IMR-90 (cell line): ENCODE measurements at regions not wholly inside any gene's neighbourhood (a gene's known extent, or its start where the extent isn't known, plus 50 kb on each side); places are given as distances from the start of the nearest gene placed in this dataset.

Experiments used
- ATAC-seq: fragments of 200-7000 bp; cut with Tn5 transposase; 2 replicates; pipeline ENCODE4 v1.9.1; 2020; ENCODE audit warnings: low read depth, mild to moderate bottlenecking, moderate library complexity
- BruUV-seq: library from RNA; stranded (reverse); fragments of 400-500 nt; replicated peaks from 2 replicates; lab custom pipeline; 2021; lab: Mats Ljungman, UMichigan
- CTCF ChIA-PET: fragments of 300-600 bp; formaldehyde crosslinking; extraction: SDS; loops from one replicate; lab custom pipeline; 2021; ENCODE audit warnings: antibody characterized with exemption; lab: Yijun Ruan, JAX
- POLR2A ChIA-PET: fragments of 300-600 bp; sonication (Branson Sonifier 250); formaldehyde crosslinking; loops from one replicate; lab custom pipeline; 2022; ENCODE audit warnings: antibody characterized with exemption; ENCODE audit not compliant: unreplicated experiment; lab: Charles Lee
- DNase-seq: peaks from one replicate; pipeline ENCODE4 v3.0.0; 2013
- H2AFZ ChIP-seq: replicated peaks from 2 replicates; pipeline ENCODE3; 2013; ENCODE audit warnings: low read length, mild to moderate bottlenecking; ENCODE audit not compliant: poor library complexity
- H2AK5ac ChIP-seq: 2 replicates; pipeline ENCODE4 v1.6.1; 2013; ENCODE audit warnings: low read depth, low read length, inconsistent platforms
- H2AK9ac ChIP-seq: replicated peaks from 2 replicates; pipeline ENCODE3; 2013; ENCODE audit warnings: mild to moderate bottlenecking, low read depth, low read length, moderate library complexity; ENCODE audit not compliant: poor library complexity
- H2BK120ac ChIP-seq: 2 replicates; pipeline ENCODE4 v1.6.1; 2013; ENCODE audit warnings: low read depth, low read length, inconsistent platforms
- H2BK15ac ChIP-seq: 3 replicates; pipeline ENCODE4 v1.6.1; 2013; ENCODE audit warnings: low read depth, low read length, inconsistent platforms
- H2BK20ac ChIP-seq: 2 replicates; pipeline ENCODE4 v1.6.1; 2013; ENCODE audit warnings: low read depth, mild to moderate bottlenecking, inconsistent platforms, low read length, moderate library complexity
- H2BK5ac ChIP-seq: 2 replicates; pipeline ENCODE4 v1.6.1; 2013; ENCODE audit warnings: mild to moderate bottlenecking, low read depth, low read length, inconsistent platforms; ENCODE audit not compliant: poor library complexity, severe bottlenecking
- H3K14ac ChIP-seq: replicated peaks from 2 replicates; pipeline ENCODE4 v1.6.1; 2013; ENCODE audit warnings: low read depth, low read length, inconsistent platforms
- H3K18ac ChIP-seq: 2 replicates; pipeline ENCODE4 v1.6.1; 2013; ENCODE audit warnings: low read depth, low read length, control low read depth
- H3K23ac ChIP-seq: 2 replicates; pipeline ENCODE4 v1.6.1; 2013; ENCODE audit warnings: low read depth, low read length, inconsistent platforms
- H3K27ac ChIP-seq: 2 replicates; pipeline ENCODE4 v1.5.1; 2013; ENCODE audit warnings: mild to moderate bottlenecking, control low read depth, low read length; ENCODE audit not compliant: insufficient read depth
- H3K27me3 ChIP-seq: 2 replicates; pipeline ENCODE4 v1.6.1; 2013; ENCODE audit warnings: low read length; ENCODE audit not compliant: control insufficient read depth, insufficient read depth
- H3K36me3 ChIP-seq: 2 replicates; pipeline ENCODE4 v1.6.1; 2013; ENCODE audit warnings: low read length, mixed read lengths; ENCODE audit not compliant: control insufficient read depth, insufficient read depth
- H3K4ac ChIP-seq: 2 replicates; pipeline ENCODE4 v1.6.1; 2013; ENCODE audit warnings: low read depth, low read length, inconsistent platforms
- H3K4me1 ChIP-seq: 2 replicates; pipeline ENCODE4 v1.6.1; 2013; ENCODE audit warnings: low read length, mixed read lengths; ENCODE audit not compliant: control insufficient read depth, insufficient read depth
- H3K4me2 ChIP-seq: 2 replicates; pipeline ENCODE4 v1.6.1; 2013; ENCODE audit warnings: low read depth, mild to moderate bottlenecking, control low read depth, low read length, moderate library complexity
- H3K4me3 ChIP-seq: 2 replicates; pipeline ENCODE4 v1.5.1; 2013; ENCODE audit warnings: low read depth, mild to moderate bottlenecking, control low read depth, low read length, moderate library complexity; ENCODE audit not compliant: insufficient read depth
- H3K56ac ChIP-seq: 2 replicates; pipeline ENCODE4 v1.6.1; 2013; ENCODE audit warnings: low read length, inconsistent platforms; ENCODE audit not compliant: insufficient read depth; ENCODE audit errors: extremely low read depth
- H3K79me1 ChIP-seq, 2 experiments: 2 replicates each; pipeline ENCODE4 v1.6.1; 2013; ENCODE audit warnings: low read length in 2 of 2, inconsistent platforms in 1 of 2, low read depth in 1 of 2
- H3K9ac ChIP-seq: 2 replicates; pipeline ENCODE4 v1.6.1; 2013; ENCODE audit warnings: low read depth, low read length, control low read depth
- H3K9me1 ChIP-seq: 2 replicates; pipeline ENCODE4 v1.6.1; 2013; ENCODE audit warnings: low read length, inconsistent platforms; ENCODE audit not compliant: insufficient read depth
- H3K9me3 ChIP-seq: 2 replicates; pipeline ENCODE4 v1.6.1; 2013; ENCODE audit warnings: low read length; ENCODE audit not compliant: control insufficient read depth, insufficient read depth
- H4K20me1 ChIP-seq: 2 replicates; pipeline ENCODE4 v1.6.1; 2013; ENCODE audit warnings: low read length, inconsistent platforms; ENCODE audit not compliant: insufficient read depth
- H4K5ac ChIP-seq: 2 replicates; pipeline ENCODE4 v1.6.1; 2013; ENCODE audit warnings: mild to moderate bottlenecking, low read depth, low read length, control low read depth
- H4K8ac ChIP-seq, 2 experiments: 2 replicates each; pipeline ENCODE4 v1.6.1; 2013; ENCODE audit warnings: low read depth in 2 of 2, low read length in 2 of 2, control low read depth in 1 of 2, inconsistent platforms in 1 of 2
- H4K91ac ChIP-seq: 2 replicates; pipeline ENCODE4 v1.6.1; 2013; ENCODE audit warnings: low read depth, low read length, inconsistent platforms; ENCODE audit not compliant: insufficient read depth
- CEBPB ChIP-seq: IDR thresholded peaks from 2 replicates; pipeline ENCODE4 v1.6.1; 2012; ENCODE audit warnings: low read depth, low read length, improper control_type of control experiment
- ELK1 ChIP-seq: fragments of 150-350 bp; IDR thresholded peaks from 2 replicates; pipeline ENCODE4 v1.6.1; 2016; ENCODE audit warnings: low read depth, mild to moderate bottlenecking, low read length, moderate library complexity, borderline replicate concordance
- MAFK ChIP-seq: IDR thresholded peaks from 2 replicates; pipeline ENCODE4 v1.6.1; 2012; ENCODE audit warnings: low read depth, low read length, improper control_type of control experiment
- MAZ ChIP-seq: IDR thresholded peaks from 2 replicates; pipeline ENCODE4 v1.6.1; 2012; ENCODE audit warnings: low read depth, mild to moderate bottlenecking, low read length, improper control_type of control experiment, moderate library complexity, borderline replicate concordance
- POLR2A ChIP-seq: IDR thresholded peaks from 2 replicates; pipeline ENCODE4 v1.6.1; 2012; ENCODE audit warnings: mild to moderate bottlenecking, low read depth, low read length
- RCOR1 ChIP-seq: IDR thresholded peaks from 2 replicates; pipeline ENCODE4 v1.6.1; 2012; ENCODE audit warnings: mild to moderate bottlenecking, low read length, improper control_type of control experiment; ENCODE audit not compliant: insufficient replicate concordance
- USF2 ChIP-seq: fragments of 150-350 bp; IDR thresholded peaks from 2 replicates; pipeline ENCODE4 v1.6.1; 2017; ENCODE audit warnings: mild to moderate bottlenecking, antibody characterized with exemption, low read length, low read depth
- WGBS, 2 experiments: methylation state at CpG; one replicate each; pipeline versions ENCODE4 v1.1.5 to v1.1.7; 2013; ENCODE audit warnings: missing lambda C conversion rate in 2 of 2; ENCODE audit not compliant: insufficient read length in 1 of 2; ENCODE audit errors: extremely low coverage in 2 of 2; 5-methylcytosine and 5-hydroxymethylcytosine counted together
- dilution Hi-C: fragments of 300-500 bp; cut with HindIII; formaldehyde crosslinking; loops from one replicate; pipeline ENCODE4 v1.14.3; 2018; ENCODE audit warnings: low sequenced_read_pairs; ENCODE audit not compliant: unreplicated experiment
- in situ Hi-C: fragments of 300-500 bp; cut with MboI; formaldehyde crosslinking; loops from 3 replicates; pipeline ENCODE4 v1.14.3; 2019; ENCODE audit warnings: low sequenced_read_pairs, inconsistent platforms, mixed read lengths
- intact Hi-C: fragments of 100-400 bp; cut with micrococcal nuclease; formaldehyde crosslinking; loops from 2 replicates; pipeline ENCODE4 v1.10.0; 2022

GRCh38 chr9:104988539-104988938 is 60.6 kb upstream of the ABCA1 start:
- H3K4ac ChIP-seq: no peak overlapping the region
- no CpG with 5 or more reads among the region's 2 CpGs for WGBS, 2 experiments
- peaks cover 12% of the 10 kb centered on the region; the same call in 1 of the 2 replicates for H3K9me1 ChIP-seq
- no peak overlapping the region for H3K4me2 ChIP-seq
- H3K79me1 ChIP-seq: peaks cover 0 to 5% of the 10 kb centered on the region in 2 experiments; a peak in 1 of 4 replicates
- no peak overlapping the region for H4K5ac ChIP-seq
- H3K9ac ChIP-seq: no peak overlapping the region
- H2AFZ ChIP-seq: no peak overlapping the region
- H2AK5ac ChIP-seq: peak overlapping the region; percentile 70; the same call in 1 of the 2 replicates
- H3K27ac ChIP-seq: no peak overlapping the region
- peak overlapping the region; percentile 14; the same call in 1 of the 3 replicates for H2BK15ac ChIP-seq
- no peaks in the 10 kb centered on the region for H4K20me1 ChIP-seq
- ChIA-PET CTCF (no interaction called here), POLR2A (no interaction called here)
- in situ Hi-C loops: loop anchor here (25.0 kb wide), 1 partner anchor 149 kb away; no protein-coding TSS in a partner anchor
- no peak overlapping the region for H3K14ac ChIP-seq
- DNase-seq (no peak), ATAC-seq (no peak)
- intact Hi-C loops: no loop called here
- H4K91ac ChIP-seq: no peak overlapping the region
- H3K4me1 ChIP-seq: peaks cover 23% of the 10 kb centered on the region
- no peak overlapping the region for H4K8ac ChIP-seq
- no peaks in the 10 kb centered on the region for H3K36me3 ChIP-seq
- no peak for TF ChIP-seq RCOR1
- no peak for TF ChIP-seq POLR2A
- TF ChIP-seq USF2: no peak
- TF ChIP-seq MAZ: no peak
- TF ChIP-seq CEBPB: no peak
- TF ChIP-seq ELK1: no peak
- no peak for TF ChIP-seq MAFK
- H3K23ac ChIP-seq: no peak overlapping the region
- no TSS peak for BruUV-seq
- H2AK9ac ChIP-seq: no peak overlapping the region
- H2BK20ac ChIP-seq: no peak overlapping the region; the same call in 1 of the 2 replicates
- no peak overlapping the region for H2BK120ac ChIP-seq
- no peak overlapping the region for H3K18ac ChIP-seq
- no peaks in the 10 kb centered on the region for H3K9me3 ChIP-seq
- H3K27me3 ChIP-seq: no peaks in the 10 kb centered on the region
- H2BK5ac ChIP-seq: no peak overlapping the region
- H3K56ac ChIP-seq: no peak overlapping the region
- no peak overlapping the region for H3K4me3 ChIP-seq
- dilution Hi-C loops: no loop called here
